ENCODE measurements at regions not wholly inside any gene's neighbourhood (a gene's known extent, or its start where the extent isn't known, plus 50 kb on each side); places are given as distances from the start of the nearest gene placed in this dataset.

GRCh38 chr5:107208867-107209266 is 461.9 kb downstream of the EFNA5 start:
- no peak for DNase-seq

GRCh38 chr5:107204413-107204812 is 466.3 kb downstream of the EFNA5 start:
- no peak for DNase-seq

GRCh38 chr5:107203243-107203642 is 467.5 kb downstream of the EFNA5 start:
- DNase-seq: no peak

GRCh38 chr5:107199756-107200155 is 471.0 kb downstream of the EFNA5 start:
- peak; percentile 12 for DNase-seq

- DNase-seq: no peak
Measured at GRCh38 chr5:107196500-107197059, 474.2 kb downstream of the EFNA5 start.

- DNase-seq: no peak
Measured at GRCh38 chr5:107195890-107196395, 474.8 kb downstream of the EFNA5 start.

GRCh38 chr5:107184871-107185270 is 485.9 kb downstream of the EFNA5 start:
- no peak for DNase-seq

GRCh38 chr5:107184066-107184465 is 486.7 kb downstream of the EFNA5 start:
- no peak for DNase-seq

- no peak for DNase-seq
Measured at GRCh38 chr5:107170620-107171019, 500.1 kb downstream of the EFNA5 start.

- DNase-seq: no peak
Measured at GRCh38 chr5:107169867-107170266, 500.9 kb downstream of the EFNA5 start.

- DNase-seq: no peak
Measured at GRCh38 chr5:107168848-107169752, 501.6 kb downstream of the EFNA5 start.

- DNase-seq: no peak
Measured at GRCh38 chr5:107168086-107168485, 502.7 kb downstream of the EFNA5 start.

- no peak for DNase-seq
Measured at GRCh38 chr5:107165296-107165695, 505.4 kb downstream of the EFNA5 start.

- no peak for DNase-seq
Measured at GRCh38 chr5:107157809-107158208, 512.9 kb downstream of the EFNA5 start.

- no peak for DNase-seq
Measured at GRCh38 chr5:107155707-107156106, 515.0 kb downstream of the EFNA5 start.

GRCh38 chr5:107154593-107154992 is 516.1 kb downstream of the EFNA5 start:
- DNase-seq: no peak

- no peak for DNase-seq
Measured at GRCh38 chr5:107153283-107153682, 517.5 kb downstream of the EFNA5 start.

GRCh38 chr5:107149243-107150005 is 521.3 kb downstream of the EFNA5 start:
- DNase-seq: no peak

GRCh38 chr5:107147589-107147988 is 523.1 kb downstream of the EFNA5 start:
- DNase-seq: no peak

GRCh38 chr5:107146901-107147300 is 523.8 kb downstream of the EFNA5 start:
- no peak for DNase-seq

GRCh38 chr5:107135391-107135790 is 535.3 kb downstream of the EFNA5 start:
- DNase-seq: peak; percentile 37

- DNase-seq: no peak
Measured at GRCh38 chr5:107134931-107135330, 535.8 kb downstream of the EFNA5 start.

- peak; percentile 52 for DNase-seq
Measured at GRCh38 chr5:107129051-107129450, 541.7 kb downstream of the EFNA5 start.
